Glomerular visceral epithelial cell (primary cell): ENCODE measurements at regions not wholly inside any gene's neighbourhood (a gene's known extent, or its start where the extent isn't known, plus 50 kb on each side); places are given as distances from the start of the nearest gene placed in this dataset.
"Not testable (repeated sequence)": the region's sequence is repeated elsewhere in the genome, so short reads cannot be mapped to it uniquely, and the experiment has no call there.

Experiments
- DNase-seq: peaks from one replicate; pipeline ENCODE4 v3.0.0-alpha.2; 2016; ENCODE audit errors: extremely low spot score

DNA sequence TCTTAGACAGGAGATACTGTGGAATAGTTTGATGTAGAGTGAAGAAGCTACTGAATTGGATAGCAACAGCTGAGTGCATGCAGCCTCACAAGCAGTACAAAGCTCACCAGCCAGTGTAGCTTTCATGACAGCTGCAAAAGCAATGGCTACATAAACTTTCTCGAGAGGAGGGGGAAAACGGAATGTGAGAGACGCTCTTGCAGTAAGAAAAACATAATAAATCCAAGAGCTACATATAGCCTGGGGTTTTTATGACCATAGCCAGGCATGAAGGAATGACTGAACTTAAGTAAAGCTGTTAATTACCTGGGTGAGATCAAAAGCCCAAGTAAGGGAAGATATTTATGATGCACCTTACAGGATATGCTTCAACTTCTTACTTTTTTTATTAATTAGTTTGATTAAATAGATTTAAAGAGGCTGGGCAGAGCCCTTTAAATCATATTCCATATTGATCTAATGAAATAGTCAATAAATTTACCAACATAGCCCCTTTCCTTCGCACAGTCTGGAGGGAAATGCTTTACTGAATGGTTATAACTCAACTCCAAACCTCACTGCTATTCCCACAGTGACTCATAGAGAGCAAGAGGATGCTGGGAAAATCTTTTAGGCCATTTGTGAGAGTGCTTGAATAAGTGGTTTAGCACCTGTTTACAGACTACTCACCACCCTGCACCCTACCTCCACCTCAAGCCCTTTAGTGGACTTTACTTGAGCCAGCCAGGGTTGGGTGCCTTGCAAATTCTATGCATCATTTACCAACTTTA, 407.2 kb upstream of the CLINT1 start:
- DNase-seq = no peak

DNA sequence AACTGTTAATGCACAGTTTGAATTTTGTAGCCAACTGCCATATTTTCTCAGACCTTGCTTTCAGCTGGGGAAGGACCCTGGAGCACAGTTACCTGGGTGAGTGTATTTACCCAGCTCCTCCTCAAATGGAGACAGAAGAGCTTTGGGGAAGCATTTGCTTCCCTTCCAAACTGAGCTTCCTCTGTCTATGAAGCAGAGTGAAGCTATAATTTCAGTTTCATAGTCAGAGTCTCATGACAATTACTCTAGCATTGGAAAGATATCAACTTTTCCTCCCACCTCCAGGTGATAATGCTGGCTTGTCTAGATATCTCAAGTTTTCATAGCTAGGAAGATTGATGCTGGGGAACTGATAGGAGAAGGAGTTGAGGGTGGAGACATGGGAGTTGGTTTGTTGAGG, 406.4 kb upstream of the CLINT1 start:
- DNase-seq = no peak

DNA sequence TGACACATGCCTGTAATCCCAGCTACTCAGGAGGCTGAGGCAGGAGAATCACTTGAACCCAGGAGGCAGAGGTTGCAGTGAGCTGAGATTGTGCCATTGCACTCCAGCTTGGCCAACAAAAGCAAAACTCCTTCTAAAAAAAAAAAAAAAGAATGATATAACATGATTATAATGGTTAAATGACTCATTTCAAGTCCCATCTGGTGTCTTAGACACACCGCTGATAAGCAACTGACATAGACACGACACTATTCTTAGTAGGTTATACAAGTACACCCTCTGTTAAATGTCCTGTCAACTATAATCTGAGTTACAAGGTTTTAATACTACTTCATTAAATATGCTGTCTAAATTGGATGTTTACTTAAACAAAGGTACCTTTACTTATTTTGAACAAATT, 405.3 kb upstream of the CLINT1 start:
- DNase-seq = no peak

DNA sequence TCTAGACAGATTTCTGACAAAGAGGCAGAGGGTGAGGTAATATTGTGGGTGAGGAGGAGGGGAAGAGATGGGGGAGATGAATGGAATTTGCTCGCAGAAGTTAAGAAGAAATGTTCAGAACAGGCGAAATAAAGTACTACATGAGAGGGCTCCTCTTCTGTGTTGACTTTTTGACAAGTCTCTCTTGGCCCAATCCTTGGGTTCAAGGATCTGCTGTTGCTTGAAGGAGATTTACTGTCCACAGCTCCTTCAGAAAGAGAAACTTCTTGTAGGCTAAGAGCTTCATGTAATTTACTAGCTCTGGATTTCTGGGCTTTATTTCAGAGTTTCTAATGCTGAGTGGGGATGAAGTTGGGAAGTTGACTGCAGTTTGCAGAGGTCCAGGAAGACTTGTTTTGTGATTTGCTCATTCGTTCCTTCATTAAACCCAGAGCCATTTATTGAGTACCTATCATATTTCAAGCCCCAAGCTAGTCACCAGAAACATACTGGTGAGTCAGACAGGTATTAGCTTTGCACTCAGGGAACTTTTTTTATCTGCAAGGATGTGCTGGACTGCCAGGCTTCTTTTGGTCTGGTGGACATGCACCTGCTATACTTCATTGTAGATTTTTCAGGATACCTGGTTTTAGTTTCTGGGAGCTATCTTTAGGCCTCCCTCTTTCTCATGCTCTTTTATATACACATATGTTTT, 402.9 kb upstream of the CLINT1 start:
- DNase-seq = no peak

DNA sequence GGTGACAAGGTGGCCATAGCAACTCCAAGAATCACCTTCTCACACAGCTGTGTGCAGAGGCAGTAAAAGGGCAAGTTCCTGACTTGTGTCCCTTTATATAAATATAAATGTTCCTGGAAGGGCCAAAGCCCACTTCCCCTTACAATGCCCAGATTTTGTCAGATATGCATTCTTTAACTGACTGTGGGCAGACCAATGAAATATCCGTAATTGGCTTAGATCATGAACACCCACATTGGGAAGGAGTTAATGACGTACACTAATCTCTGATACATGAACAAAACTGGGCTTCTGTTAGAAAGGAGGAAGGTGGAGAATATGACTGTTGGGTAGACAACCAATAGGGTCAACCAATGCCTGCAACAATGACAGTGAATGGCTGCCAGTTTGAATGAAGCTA, 397.2 kb upstream of the CLINT1 start:
- no peak for DNase-seq

DNA sequence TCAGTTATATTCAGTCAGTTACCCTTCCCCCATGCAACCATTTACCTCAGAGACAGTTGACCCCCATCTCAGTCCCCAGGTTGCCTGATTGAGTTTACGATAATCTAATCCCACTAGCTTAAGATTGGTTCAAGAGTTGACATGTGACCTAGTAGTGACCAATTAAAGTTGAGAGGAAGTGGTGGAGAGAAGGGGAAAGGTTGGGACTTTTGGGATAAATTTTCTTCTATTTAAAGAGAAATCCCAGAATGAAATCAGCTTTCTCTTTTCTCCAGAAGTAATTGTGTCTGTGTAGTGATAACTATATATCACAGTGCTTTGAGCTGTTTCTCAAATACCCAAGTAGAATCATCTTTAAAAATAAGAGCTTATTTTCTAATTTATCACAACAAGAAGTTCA, 396.7 kb upstream of the CLINT1 start:
- no peak for DNase-seq

DNA sequence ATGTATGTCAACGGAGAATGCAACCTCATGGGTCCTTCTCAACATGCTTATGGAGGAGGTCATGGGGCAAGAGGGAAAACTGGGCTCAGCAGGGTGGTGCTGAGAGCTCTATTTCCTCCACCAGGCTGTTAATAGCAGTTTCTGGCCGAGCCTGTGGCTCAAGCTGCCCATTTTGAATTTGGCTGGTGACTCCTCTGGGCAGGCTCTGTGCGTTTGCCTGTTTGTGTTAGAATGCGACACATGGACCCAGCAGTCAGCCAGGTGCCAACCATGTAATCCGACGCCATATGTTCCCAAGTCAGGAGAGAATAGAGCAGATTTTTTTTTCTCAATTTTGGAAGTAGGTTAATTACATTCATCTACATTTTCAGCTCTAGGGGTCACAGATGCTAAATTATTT, 387.7 kb upstream of the CLINT1 start:
- DNase-seq = no peak

DNA sequence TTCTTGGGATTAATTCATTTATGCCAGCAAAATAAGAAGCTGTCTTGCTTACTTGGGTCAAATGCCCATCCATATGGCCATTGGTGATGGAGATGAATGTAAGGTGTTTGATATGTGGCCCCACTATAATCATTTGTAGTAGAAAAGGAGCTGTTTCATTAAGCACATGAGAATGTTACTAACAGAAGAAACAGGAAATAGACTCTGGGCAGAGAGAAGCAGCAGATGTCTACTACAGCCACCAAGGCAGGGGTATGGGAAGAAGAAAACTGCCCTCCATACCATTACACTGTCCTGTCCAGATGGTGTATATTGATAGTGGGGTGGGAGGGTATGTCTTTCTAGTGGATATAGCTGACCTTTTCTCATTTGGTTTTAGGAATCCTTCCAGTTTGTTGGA, 386.6 kb upstream of the CLINT1 start:
- no peak for DNase-seq

DNA sequence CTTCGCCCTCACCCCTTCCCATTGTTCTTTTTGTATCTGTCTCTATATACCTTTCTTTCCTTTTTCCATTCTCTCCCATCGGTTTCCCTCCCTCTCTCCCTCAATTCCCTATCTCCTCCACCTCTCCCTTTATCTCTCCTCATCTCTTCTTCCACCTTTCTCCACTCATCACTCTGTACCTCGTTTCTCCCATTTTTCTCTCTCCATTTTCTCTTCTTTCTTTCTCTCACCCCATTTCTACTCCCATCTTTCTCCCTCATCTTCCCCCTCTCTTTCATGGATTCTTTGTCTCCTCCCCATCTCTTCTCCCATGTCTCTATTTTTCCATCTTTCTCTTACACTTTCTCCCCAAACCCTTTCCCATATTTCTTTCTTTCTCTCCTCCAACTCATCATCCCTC, 385.9 kb upstream of the CLINT1 start:
- DNase-seq = no peak

DNA sequence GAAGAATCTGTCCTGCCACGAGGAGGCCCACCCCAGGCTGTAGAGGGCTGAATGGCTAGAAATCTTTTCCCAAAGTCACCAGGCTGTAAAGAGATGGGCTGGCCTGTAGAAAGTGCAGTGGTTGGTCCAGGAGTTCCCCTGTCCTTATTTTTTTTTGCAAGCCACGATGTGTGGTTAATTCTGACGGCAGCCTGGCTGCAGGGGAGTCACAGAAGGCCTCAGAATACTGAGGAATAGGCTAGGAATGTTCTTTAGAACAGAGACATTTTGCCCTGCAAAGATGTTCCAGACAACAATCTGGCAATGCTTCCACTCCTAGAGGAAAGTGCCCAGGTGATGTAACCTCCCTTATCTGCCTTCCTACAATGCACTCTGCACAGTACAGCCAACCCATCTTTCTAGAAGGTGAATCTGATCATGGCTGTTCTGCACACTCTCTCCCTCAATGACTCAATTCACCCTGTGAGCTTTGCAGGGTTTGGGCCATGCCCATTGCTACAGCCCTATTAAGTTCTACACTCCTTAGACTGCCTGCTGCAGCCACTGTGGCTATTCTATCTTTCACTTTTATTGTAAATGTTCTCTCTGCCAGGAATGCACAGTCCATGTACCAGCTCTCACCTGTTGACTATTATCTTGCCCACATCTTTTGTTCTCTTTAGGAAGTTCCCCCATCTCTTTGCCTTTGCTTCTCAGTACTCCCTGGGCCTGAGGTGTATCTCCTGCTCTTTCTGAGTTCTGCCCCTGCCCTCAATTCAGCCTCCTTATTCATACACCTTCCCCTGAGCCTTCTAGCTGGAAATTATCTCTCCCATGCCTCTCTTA, 377.8 kb upstream of the CLINT1 start:
- DNase-seq = no peak

DNA sequence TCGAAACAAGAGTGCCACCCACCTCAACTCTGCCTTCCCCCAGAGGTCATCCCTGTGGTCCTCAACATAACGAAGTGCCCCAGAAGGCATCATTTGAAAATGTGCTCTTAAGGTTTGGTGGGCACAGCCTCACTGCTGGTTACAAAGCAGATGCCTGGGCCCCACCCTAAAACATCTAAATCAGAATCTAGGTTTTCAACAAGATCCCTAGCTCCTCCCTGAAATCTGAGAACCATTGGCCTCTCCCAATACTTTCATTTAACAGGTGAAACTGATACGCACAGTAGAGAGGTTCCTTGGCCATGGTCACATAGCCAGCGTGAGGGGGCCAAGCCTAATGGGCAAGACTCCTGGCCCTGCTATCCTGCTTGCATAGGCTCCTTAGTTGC, 376.2 kb upstream of the CLINT1 start:
- DNase-seq = no peak

DNA sequence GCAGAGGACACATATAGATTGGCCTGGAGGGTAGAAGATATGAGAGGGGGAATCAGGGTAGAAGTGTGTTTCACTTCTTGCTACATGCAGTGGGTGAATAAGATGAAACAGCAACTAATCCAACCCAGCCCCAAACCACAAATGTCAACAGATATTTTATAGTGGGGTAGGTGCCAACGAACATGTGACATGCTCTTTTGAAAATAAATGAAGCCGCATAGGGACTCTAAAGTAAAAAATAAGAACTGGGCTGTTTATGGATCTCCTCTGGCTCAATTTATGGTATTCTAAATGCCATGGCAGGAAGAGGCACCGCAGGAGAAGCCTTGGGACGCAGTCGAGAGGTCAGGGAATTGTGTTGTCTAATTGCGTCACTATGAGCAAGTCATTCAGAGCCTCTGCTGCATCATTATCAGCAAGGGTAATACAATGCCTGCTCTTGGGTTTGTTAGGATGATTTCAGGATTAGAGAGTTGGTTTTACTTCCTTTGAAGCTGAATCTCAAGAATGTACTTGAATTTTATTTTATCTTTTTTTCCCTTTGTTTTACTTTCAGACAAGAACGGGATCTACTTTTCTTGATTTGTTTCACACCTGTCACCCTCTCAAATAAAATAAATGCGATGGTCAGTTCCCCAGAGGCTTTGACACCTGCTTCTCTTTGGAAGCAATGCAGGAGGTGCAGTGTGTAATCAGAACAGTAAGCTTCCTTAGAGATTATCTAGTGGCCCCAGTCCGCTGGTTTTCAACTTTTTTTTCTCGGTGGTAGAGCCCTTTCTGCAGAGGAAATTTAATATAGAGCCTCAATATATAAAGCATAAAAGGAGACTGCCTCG, 375.6 kb upstream of the CLINT1 start:
- DNase-seq = no peak

DNA sequence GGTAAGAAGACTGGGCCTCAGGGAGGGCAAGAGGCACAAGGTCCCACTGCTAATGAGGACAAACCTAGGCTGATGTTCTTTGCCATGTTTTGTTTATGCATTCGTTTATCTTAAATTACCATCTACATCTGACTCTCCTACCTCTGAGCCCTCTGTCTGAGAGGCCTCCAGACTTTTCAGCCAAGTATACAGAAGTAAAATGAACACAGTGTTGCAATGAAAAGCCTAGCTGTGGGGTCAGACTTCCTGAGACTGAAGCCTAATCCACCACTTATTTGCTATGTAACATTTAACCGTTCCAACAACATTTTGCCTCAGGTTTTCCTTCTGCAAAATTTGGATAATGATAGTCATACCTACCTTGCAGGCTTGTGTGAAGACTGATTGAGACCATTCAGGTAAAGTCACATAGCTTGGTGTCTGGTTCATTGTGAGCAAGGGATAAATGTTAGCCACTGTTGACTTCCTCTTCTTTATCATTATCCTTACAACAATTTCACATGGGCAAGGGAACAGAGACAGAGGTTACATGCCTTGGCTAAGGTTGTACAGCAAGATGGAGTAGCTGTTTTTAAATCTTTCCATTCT, 374.9 kb upstream of the CLINT1 start:
- no peak for DNase-seq

DNA sequence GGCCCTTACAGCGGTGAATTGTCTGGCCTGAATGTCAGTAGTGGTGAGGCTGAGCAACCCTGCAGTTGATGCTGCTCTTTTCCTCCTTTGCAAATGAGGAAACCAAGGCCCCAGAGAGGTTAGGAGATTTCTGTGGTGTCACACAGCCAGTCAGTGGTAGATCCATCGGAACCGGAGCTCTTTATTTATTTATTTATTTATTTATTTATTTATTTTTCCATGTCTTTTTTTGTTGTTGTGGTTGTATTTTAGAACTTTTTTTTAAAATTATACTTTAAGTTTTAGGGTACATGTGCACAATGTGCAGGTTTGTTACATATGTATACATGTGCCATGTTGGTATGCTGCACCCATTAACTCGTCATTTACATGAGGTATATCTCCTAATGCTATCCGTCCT, 368.4 kb upstream of the CLINT1 start:
- DNase-seq = not testable (repeated sequence)

DNA sequence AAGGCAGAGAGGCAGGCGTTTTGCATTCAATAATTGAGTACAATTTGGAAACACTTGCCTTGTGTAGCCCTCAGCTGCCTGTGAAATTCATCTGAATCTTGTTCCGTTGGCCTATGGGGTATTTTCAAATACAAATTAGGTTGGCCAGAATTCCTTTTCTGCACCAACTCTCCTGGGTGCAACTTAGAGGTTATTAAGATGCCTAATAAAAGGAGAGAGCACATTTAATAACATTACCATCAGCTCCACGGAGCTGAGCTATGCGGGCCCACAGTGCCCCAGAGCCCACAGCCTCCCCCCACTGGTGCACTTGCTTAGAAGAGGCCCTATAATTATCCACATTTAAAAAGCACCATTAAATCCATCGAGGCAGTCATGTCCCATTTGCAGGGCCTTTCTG, 367.6 kb upstream of the CLINT1 start:
- DNase-seq = no peak

DNA sequence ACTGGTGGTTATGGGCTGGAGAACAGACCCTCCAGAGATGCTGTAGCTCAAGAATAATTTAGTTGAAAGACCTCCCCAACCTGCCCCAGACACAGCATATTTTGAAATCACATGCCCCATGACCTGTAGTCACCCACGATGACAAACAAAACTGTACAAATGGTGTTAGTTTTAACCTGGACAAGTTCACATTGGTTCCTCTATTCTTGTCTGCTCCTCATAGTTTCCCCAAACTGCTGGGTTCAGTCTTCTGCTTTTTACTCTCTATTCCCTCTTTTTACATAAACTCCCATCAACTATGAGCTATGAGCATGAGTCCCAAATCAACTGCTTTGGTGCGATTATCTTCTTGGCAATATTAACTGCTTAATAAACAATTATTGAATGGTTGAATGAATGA, 365.3 kb upstream of the CLINT1 start:
- no peak for DNase-seq

DNA sequence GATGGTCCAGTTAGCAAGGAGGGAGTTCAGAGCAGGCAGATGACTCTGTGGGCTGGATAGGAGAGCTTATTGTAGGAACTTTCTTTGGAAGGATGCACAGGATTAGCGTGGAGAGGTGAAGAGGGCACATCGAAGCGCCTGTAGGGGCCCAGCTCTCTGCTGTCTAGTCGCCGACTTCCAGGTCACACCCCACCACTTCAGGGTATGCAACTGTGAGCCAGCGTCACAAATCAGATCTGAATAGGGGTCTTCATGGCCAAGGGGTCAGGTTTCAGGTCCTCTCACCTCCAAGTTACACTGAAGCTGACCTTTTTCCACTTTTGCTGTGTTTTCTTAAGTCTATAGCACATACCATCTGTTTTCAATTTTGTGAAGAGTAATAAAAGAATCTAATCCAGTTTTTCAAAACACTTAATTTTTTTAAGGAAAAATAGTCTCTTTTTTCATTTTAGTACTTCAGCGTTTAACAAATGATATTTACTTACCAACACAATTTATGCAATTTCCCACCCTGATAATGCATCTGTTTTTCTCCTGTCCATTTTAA, 364.2 kb upstream of the CLINT1 start:
- no peak for DNase-seq

DNA sequence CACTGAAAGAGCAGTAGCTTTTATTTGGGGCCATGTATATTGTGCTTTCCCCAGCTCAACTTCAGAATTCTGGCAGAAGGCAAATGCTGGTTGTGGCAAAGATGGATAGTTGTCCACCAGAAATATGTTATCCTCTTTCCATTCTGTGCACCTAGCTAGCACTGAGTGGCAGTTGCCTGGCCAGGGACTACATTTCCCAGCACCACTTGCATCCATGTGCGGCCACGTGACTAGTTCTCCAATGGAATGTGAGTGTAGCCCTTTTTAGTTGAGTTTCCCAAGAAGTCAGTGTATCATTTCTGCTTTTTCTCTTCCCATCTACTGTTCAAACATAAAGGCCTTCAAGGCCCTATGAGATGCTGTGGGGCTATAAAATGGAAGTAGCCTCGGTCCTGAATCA, 354.0 kb upstream of the CLINT1 start:
- no peak for DNase-seq

DNA sequence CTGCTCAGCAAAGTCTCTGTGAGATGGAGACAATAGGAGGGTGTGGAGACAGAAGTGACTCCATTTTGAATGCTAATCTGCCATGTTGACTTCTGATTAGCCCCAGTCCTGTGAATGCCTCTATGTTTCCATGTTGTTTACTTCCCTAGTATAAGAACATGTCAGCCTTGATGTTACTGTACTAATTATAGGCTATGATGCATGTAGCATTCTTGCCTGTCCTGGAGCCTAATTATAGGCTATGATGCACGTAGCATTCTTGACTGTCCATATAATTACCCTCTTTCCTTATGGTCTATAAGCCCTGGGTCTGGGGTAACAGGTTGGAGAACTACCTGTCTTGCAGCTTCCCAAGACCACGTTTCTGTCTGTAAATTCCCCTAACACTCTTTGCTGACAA, 353.3 kb upstream of the CLINT1 start:
- no peak for DNase-seq

DNA sequence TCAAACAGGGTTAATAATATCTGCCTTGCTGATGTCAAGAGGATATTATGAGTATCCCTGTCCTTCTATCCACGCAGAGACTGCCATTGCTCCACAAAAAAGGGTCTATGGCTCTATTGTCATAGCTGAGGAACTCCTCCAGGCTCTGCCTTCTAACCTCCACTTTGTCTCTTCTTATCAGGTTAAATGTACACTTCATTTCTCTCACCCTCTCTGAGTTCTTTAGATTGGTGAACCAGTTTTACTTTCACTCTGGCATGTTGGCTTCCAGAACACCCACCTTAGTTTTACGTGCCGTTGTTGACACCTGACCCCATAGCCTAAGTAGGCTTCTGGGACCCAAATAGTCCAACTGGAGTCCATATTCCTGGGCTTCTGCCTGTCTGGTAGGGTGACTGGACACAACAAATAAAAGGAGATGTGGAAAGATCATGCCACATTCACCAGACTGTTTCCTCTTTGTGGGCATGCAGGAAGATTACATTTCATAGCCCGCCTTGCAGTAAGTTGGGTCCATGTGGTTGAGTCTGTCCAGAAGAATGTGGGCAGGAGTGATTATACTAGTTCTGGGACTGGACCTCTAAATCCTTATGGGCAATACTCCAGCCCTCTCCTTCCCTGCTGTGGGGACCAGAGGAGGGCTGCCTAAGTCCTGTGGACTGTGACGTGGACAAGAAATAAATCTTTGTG, 350.4 kb upstream of the CLINT1 start:
- no peak for DNase-seq

DNA sequence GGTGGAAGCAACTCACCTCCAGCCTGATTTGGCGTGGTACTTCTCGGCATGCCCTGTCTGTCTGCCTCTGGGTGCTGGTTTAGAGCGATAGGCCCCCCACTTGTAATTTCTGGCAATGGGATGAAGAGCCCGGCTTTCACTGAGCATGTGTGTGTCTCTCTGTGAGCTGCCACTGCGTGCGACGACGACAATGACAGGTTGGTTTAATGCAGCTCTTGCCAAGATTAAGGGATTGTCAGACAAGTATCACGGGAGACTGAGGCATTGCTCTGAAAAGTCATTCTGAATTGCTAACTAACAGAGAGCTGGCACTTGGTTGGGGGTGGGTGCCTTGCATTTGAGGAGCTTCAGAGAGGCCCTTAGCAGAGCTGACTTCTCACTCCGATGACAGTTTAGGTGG, 348.8 kb upstream of the CLINT1 start:
- no peak for DNase-seq
